OCI-LY3 (cell line): ENCODE measurements at regions not wholly inside any gene's neighbourhood (a gene's known extent, or its start where the extent isn't known, plus 50 kb on each side); places are given as distances from the start of the nearest gene placed in this dataset.

Experiments
- EZH2phosphoT487 ChIP-seq: fragments of 200-600 bp; shearing (Covaris generic); IDR thresholded peaks from 2 replicates; pipeline ENCODE4 v1.6.1; 2018; ENCODE audit warnings: antibody characterized with exemption, mixed run types, low read depth
- TF ChIP-seq, protein P1 (sequence below): fragments of 200-600, 300-600 bp; sonication (generic); IDR thresholded peaks from 2 replicates; pipeline ENCODE4 v1.5.1; 2014; ENCODE audit warnings: antibody characterized with exemption, low read length, low read depth

DNA sequence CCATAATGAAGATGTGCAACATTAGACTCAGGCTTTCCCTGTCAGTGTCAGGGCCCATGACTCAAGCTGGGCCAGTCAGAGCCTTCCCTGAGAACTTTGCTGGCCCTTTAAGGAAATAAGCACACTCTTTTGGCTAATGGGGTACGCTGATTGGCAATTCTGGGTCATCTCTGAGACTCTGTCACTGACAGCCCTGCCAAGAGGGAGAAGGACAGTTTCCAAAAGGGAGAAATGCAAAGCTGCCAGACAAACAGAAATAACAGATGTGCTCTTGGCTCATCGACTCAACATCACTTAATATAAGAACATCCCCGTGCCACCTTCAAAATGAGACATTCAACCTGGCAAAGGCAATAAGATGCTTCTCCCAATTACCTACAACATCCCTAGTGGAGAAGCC, 491.9 kb upstream of the PROK2 start:
- TF ChIP-seq, protein P1, sequence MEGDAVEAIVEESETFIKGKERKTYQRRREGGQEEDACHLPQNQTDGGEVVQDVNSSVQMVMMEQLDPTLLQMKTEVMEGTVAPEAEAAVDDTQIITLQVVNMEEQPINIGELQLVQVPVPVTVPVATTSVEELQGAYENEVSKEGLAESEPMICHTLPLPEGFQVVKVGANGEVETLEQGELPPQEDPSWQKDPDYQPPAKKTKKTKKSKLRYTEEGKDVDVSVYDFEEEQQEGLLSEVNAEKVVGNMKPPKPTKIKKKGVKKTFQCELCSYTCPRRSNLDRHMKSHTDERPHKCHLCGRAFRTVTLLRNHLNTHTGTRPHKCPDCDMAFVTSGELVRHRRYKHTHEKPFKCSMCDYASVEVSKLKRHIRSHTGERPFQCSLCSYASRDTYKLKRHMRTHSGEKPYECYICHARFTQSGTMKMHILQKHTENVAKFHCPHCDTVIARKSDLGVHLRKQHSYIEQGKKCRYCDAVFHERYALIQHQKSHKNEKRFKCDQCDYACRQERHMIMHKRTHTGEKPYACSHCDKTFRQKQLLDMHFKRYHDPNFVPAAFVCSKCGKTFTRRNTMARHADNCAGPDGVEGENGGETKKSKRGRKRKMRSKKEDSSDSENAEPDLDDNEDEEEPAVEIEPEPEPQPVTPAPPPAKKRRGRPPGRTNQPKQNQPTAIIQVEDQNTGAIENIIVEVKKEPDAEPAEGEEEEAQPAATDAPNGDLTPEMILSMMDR = no peak
- TF ChIP-seq EZH2phosphoT487 = no peak
